NCI-H2029 treated with DMSO at 0.1 percent for 48 hours (cell line): ENCODE measurements at regions not wholly inside any gene's neighbourhood (a gene's known extent, or its start where the extent isn't known, plus 50 kb on each side); places are given as distances from the start of the nearest gene placed in this dataset.
"Not testable (repeated sequence)": the region's sequence is repeated elsewhere in the genome, so short reads cannot be mapped to it uniquely, and the experiment has no call there.

Experiments
- DNase-seq: peaks from one replicate; lab custom pipeline; 2025; lab: John Stamatoyannopoulos, UW

DNA sequence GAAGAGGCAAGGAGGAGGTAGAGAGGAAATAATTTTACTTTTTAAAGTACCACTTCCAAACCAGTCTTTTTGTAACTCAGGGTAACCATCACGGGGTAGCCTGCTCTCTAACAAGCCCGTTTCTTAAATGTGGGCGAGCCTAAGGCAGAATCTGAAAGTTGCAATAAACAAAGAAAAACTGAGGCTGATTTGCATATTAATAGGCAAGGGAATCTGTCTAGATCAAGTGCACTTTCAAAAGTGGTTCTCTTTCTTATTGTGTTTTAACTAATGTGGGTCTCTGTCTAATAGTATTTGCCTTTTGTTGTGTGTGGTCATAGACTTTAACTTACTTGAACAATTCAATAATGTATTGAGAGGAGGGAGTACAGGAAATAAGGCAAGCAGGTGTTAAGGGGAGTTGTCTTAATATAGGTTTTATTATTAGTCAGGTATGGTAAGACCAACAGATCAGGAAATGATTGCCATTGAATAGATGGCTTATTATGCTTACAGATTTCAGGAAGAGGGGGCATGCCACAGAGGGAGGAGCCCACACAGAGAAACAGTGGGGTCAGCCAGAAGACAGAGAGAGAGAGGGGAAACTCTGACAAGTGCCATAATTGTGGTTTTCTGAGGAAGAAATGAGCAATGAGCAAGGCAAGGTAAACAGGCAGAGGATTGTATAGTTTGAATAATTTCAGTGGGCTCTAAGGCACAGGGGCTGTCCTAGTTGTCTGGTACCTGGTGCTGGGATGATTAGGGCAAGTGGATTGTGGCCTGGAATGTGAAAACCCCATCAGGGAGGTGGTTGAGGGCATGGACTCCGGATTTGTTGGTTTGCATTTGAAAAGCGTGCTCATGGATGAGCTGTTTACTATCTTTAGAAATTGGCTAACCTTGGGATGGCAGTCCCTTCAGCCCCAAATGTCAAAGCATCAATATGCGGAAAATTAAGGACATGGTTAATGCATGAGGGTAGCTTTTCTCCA lies 237.2 kb downstream of the TOX3 start:
- no peak for DNase-seq

DNA sequence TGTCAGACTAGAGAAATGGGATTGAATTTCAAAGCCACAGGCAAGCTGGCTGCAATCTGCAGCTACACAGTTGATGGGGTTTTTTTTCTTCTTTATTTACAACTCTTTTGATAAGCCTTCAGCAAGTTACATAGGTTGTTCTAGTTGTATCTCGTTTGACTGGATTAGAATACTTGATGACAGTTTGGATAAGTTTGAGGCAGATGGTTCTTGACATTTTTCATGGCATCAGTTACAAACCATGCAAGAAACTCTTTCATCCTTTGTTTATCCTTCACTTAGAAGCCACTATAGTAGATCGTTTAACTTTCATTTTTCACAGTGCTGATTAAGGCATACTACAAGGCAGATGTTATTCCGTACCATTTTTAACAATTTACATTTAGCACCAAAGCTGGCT lies 238.9 kb downstream of the TOX3 start:
- no peak for DNase-seq

DNA sequence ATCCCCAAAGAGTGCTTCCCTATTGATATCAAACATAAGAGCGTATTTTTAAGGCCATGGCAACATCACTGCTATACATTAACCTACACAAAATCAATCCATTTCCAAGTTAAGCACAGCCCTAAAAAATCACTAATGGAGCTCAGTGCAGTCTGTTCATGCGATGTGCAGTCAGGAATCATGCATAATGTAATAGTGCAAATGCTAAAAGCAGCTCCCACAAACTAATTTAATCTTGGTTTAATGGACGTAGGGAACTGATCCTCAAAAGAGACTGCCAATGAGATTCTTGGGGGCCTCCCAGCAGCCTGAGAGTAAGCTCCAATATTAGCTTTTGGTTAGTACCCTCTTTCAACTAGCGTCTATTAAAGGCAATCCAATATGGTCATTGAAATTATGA lies 245.9 kb downstream of the TOX3 start:
- no peak for DNase-seq

DNA sequence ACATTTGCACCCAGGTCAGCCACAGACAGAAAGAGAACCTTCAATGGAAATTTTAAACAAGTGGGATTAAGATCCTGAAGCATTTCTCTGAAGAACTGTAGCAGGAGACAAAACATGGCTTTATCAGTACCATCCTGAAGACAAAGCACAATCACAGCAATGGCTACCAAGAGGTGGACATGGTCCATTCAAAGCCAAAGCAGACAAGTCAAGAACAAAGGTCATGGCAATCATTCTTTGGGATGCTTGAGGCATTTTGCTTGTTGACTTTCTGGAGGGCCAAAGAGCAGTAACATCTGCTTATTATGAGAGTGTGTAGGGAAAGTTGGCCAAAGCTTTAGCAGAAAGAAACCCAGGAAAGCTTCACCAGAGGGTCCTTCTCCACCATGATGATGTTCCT lies 248.2 kb downstream of the TOX3 start:
- DNase-seq: no peak

DNA sequence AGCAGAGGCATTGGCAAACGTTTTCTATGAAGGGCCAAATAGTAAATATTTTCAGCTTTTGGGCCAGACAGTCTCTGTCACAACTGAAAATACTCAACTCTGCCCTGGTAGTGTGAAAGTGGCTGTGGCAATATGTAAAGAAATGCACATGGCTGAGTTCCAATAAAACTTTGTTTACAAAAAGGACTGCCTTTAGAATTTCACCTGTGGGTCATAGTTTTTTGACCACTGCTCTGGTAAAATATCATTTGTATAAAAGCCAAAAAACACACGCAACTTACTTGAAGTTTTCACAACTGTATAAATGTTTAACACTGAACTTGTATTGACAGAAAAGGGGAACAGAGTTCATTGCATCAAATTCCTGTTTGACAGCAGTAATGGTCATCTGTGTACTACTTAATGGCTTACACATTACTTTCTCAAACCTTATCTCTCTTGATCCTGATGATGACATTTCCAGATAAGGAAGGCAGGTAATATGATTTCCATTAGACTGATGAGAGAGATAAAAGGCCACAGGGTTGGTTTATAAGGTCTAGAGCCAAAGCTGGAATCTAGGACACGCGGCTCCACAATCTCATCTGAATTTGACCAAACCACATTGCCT lies 250.1 kb downstream of the TOX3 start:
- DNase-seq: not testable (repeated sequence)

DNA sequence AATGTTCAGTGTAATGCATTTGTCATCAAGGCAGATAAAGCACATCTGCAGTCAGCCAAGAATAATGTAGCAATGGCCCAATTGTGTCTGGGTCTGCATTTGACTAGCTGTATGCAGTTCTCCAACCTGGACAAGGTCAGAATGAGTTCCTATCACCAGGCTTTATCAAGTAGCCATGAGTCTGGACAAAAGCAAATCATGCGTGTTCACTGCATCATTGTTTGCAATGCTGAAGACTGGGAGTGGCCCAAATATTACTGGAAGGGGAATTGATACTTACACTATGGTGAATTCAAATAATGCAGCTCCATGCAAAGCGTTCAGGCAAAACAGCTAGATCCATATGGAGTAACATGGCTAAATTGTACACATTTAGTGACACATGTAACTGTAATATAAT lies 250.9 kb downstream of the TOX3 start:
- DNase-seq: no peak

DNA sequence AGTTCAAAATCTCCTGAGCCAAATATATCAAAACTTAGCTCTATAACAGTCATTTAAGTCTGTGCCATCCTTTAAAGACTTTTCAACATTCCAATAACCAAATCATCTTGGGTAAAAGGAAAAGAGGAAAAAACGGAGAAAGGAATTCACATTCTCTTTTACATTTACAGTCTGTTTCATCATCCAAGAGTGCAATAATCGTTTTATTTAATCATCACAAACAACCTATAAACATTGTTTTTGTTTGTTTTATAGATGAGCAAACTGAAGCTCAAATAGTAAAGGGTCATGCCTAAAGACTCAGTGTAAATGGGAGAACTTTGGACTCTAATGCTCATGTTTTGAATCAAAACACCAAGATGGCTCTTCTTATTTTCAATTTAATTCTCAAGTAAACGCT lies 252.3 kb downstream of the TOX3 start:
- no peak for DNase-seq

DNA sequence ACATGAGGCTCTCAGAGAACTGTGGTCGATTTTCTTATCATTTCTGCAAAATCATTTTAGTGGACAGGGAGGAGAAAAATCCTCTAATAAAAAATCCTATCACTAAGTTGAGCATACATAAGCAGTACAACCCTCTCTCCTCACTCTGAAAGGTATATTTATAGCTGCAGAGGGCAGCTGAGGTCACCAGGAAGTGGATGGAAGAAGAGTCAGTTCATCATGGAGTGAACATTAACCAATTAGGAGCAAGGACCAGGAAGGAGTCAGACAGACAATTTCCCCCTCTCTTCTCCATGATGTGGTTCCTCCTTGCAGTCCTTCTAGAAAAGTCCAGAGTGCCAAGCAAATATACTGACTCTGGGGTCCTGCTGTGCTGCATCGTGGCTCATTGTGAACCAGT lies 253.7 kb downstream of the TOX3 start:
- no peak for DNase-seq

DNA sequence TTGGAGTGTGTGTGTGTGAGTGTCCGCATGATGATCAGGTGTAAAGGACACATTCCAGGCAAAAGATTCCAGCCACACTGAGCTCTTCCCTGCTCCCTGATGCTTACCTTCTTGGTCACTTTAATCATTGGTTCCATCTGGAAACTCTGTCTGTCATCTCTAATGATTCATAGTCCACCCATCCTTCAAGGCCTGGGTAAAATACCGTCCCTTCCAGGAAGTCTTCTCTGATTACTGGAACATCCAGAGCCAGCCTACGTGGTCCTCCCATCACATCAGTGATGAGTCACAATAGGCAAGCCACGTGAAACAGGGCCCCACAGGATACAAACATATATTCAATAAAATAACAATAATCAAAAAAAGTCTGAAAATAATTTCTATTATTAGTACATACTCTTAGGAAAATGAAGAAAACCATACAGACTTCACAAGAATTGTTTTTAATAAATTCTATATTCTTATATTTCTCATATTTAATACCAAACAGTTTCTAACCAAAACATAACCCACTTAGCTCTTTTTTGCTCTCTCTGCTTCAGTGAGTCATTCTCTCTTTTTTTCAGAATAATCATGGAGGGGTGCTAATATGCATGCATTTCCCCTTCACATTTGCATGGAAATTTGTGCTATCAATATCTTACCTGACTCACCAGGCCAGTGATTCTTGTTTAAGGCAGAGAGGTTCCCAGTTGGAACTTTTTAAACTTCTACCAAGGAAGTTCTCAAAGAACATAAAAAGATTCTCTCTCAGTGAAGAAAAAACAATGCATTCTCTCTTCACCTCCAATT lies 263.2 kb downstream of the TOX3 start:
- DNase-seq: no peak

DNA sequence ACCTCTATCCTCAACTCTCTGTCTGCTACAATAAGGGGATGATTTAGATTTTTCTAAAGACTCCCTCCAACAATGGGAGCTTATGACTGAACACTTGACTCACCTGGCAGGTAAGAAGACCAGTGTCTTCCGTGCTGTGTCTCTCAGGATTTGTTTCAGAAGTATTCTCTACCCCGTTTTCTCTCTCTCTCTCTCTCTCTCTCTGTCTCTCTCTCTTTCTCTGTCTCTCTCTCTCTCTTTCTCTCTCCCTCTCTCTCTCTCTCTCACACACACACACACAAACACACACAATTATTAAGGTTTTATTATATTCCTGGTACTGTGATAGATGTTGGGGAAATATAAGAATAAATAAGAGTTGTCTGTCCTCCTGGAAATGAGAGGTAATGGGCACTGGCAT lies 263.9 kb downstream of the TOX3 start:
- DNase-seq: no peak

DNA sequence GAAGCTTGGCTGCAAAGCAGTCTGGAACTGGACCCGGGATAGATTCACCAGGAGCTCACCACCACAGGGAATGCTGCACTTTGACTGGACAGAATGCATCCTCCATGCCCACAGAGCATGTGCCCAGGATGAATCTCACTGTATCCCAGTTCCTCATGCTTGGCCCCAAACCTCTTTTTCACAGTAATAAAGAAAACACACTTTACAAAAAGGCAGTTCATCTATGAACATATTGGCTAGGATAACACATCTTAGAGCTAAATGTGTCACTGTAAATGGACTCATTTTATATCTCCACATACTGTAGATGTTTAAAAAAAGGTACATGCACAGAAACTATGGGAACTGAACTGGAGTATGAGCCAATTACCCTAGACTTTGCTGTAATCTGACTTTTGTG lies 266.9 kb downstream of the TOX3 start:
- no peak for DNase-seq

DNA sequence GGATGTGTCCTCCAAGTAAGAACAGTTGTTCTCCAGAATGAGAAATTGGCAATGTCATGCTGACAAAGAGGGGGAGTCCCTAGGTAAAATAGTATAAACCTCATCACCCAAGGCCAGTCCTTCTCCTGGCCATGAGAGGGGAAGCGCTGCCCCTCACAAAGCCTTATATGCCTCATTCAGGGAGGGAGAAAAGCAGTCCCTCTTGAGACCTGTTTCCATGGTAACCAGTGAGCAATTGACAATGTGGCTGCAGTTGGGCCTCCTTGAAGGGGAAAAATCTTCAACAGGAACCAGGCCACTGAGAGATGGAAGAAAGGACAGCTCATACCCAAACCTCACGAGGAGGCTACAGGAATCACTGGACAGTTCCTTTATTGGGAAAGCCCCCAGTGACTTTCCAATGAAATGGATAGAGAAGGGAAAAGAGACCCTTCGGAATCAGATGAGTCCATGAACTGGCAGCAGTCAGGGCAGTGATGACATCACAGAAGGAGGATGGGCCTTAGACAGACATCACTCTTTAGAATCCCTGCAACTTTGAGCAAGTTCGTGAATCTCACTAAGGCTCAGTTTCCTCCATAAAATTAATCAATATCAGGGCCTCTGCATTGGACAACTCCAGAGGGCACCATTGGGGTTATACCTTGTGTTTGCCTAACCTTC lies 275.7 kb downstream of the TOX3 start:
- no peak for DNase-seq

DNA sequence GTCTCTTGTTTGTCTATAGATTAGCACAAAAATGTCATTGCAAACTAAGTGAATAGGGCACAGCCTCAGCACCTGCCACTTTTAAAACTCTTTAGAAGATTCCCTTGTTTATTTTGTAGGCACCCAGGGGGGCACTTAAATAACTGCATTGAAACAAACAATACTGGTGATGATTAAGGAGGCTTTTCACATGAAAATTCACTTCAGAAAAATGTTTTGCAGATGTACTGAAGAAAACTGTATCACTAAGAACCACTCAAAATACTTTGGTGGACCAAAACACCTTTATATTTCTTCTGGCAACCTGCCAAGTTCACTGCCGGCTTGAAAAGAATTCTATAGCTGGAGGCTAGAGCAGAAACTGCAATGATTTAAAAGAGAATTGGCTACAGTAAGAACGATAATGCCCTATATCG lies 281.5 kb downstream of the TOX3 start:
- no peak for DNase-seq

DNA sequence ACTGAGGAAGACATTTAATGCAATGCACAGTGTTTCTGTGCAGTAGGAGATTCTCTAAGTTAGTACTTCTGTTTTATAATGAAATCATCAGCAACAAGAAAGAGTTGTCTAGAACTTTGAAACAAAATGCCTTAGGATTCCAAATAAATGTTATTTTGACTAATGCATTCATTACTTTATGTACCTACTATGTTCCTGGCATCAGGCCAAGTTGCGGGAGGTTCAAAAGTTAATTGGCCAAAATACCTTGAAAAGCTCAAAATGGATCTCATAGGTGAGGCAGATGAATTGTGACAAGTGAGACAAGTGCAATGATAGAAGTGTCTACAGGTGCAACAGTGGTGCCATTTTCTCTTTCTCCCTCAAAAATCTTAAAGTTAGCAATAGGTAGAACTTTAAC lies 289.4 kb downstream of the TOX3 start:
- DNase-seq: no peak

DNA sequence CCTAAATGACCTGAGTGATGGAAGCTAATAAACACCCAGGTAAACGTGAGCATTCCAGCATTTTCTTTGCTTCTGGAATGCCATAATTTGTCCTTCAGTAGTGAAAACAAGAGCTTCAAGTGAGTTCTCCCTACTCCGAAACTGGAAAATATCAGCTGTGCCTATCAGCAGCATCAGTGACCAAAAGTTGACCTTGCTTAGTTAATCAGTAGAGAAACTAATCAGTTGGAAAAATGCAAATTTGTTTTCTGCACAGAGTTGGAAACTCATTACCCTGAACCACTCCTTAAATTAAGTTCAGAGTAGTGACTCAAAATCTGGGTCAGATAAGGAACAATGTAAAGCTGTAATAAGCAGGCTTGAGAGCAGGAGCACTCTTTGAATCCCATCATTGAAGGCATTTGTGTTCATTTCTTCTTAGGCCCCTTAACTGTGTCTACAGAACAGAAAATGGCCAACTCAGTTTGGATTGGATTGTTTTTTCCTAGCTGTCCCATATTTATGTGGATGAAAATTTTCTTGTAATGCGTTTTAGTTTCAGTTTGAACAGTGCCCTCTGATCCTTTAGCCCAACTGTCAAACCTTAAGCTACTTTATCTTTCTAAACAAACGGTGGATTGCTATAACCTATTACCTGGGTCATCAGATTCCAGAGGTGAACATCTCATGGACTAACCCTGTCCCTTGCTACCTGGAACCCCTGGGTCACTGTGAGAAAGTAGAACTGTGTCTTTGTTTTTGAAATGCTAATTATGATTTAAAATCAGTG lies 290.4 kb downstream of the TOX3 start:
- DNase-seq: no peak

DNA sequence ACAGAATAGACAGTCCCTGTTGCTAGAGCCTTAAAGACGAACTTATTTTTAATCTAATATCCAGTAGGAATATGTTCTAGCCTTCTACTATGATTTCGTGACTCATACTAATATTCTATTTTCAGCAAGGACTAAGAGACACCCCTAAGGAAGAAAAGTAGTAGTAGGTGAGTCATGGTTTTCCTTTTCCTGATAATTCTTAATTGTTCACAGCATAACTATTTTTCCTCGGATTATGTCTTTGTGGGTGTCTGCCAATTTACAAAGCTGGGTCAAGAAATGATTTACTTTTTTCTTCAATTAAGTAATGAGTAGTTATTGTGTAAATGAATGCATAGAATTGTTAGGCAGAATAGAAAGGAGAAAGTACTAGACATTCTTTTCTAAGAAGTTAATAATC lies 292.2 kb downstream of the TOX3 start:
- no peak for DNase-seq

DNA sequence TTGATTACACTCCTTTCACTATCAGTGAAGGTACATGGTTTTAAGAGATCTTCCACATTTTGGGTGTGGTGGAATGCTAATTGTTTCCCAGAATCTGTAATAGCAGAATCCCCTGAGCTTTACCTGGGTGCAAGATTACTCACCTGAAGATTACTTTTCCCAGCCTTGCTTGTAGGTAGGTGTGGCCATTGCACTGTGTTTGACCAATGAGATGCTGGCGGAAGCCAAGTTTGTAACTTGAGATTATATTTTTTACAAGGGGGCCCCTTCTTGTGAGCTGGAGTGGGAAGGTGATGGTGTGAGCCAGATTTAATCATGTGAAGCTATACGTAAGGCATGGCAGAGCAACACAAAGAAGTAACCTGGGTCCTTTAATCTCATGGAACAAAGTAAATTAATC lies 294.3 kb downstream of the TOX3 start:
- no peak for DNase-seq

DNA sequence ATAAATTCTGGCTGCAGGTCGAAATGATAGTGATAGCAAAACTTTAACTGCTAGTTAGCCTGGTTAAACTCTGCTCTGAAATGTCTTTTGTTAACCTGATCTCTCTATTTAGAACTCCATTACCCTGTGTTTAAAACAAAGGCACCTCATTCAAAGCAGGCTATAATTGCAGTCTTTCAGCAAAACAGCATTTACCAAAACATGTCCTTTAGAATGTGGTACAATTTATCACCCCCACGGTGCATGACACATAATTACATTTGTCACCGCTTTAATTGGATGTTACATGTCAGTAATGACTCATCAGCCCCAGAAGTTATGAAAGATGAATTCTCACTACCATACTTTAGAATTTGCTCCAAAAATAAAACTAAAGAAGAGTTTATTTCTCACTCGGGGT lies 295.4 kb downstream of the TOX3 start:
- no peak for DNase-seq

DNA sequence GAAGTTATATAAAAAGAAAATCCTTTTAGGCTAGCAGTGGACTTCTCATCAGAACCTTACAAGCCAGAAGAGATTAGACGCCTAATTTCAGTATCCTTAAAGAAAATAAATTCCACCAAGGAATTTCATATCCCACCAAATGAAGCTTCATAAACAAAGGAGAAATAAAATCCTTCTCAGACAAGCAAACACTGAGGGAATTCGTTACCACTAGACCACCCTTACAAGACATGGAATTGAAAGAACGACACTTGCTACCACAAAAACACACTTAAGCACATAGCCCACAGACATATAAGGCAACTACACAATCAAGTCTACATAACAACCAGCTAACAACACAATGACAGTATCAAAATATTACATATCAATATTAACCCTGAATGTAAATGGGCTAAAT lies 299.2 kb downstream of the TOX3 start:
- DNase-seq: no peak

DNA sequence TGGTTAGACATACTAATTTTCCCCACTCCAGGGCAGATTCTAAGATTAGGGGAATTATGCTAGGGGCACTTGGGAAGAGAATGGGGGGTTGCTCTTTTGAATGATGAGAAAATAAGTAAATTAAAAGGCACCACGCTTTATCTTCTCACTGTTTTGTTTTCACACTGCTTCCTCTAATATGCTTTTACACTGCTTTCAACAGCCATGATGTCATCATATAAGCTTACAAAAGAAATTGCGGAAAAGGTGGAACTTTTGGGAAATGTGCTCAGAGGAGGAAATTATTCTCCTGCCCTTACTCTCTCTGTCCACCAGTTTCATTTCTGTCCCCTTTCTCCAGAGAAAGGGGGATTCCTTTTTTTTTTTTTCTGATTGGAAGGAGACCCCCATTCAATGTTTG lies 308.2 kb downstream of the TOX3 start:
- no peak for DNase-seq

DNA sequence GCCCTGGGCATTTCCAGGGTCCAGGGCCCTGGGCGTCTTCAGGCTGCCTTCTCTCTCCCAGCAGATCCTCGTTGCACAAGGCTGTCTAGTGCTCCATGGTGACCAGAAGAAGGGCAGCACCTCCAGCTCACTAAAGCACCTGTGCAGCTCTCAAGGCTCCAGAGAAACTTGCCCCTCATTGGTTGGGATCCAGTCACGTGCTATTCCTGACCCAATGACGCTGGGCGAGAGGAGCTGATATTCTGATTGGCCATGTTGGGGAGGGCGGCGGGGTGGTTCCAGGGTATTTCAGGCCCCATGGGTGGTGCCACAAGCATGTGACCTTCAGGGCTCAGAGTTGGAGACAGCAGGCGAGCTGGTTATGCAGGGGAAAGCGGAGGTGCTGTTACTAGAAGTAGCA lies 309.1 kb downstream of the TOX3 start:
- DNase-seq: no peak

DNA sequence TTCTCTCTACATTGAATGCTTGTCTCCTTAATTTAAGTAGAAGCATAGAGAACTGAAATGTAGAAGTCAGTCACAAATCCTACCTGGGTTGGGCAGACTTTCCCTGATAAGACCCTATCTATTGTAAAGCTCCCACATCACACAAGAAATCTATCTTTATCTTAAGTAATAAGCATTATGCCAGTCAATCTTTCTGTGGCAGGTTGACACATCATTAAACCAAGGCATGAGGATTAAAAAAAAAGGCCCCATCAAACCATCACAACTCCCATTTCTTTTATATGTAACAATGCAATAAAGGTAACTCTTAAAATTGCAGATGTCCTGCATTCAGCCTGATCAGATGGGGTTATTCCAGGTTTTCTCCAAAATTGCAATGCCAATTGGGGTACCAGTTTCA lies 311.8 kb downstream of the TOX3 start:
- DNase-seq: no peak
